GM23338 (cell line): ENCODE measurements at regions not wholly inside any gene's neighbourhood (a gene's known extent, or its start where the extent isn't known, plus 50 kb on each side); places are given as distances from the start of the nearest gene placed in this dataset.
"Not testable (repeated sequence)": the region's sequence is repeated elsewhere in the genome, so short reads cannot be mapped to it uniquely, and the experiment has no call there.

Experiments used
- ATAC-seq: fragments of 200-7000 bp; cut with Tn5 transposase; 3 replicates; pipeline ENCODE4 v1.9.1; 2020
- DNase-seq: peaks from one replicate; pipeline ENCODE4 v3.0.0-alpha.2; 2015; ENCODE audit warnings: low spot score
- H2AFZ ChIP-seq: fragments of 200-600 bp; sonication (generic); 2 replicates; pipeline ENCODE4 v1.8.0; 2016; ENCODE audit warnings: antibody characterized with exemption, mild to moderate bottlenecking, moderate library complexity
- H3F3A ChIP-seq: fragments of 200-600 bp; sonication (generic); replicated peaks from 2 replicates; pipeline ENCODE4 v1.8.0; 2017; ENCODE audit warnings: antibody characterized with exemption, mixed run types, low read depth
- H3K27ac ChIP-seq: fragments of 200-600 bp; sonication (generic); 2 replicates; pipeline ENCODE4 v1.6.1; 2016; ENCODE audit warnings: low read depth
- H3K27me3 ChIP-seq: fragments of 200-600 bp; sonication (generic); 2 replicates; pipeline ENCODE4 v1.8.0; 2016; ENCODE audit warnings: mild to moderate bottlenecking, mixed run types, moderate library complexity; ENCODE audit not compliant: insufficient read depth
- H3K36me3 ChIP-seq: fragments of 200-600 bp; sonication (generic); 2 replicates; pipeline ENCODE4 v1.8.0; 2016; ENCODE audit warnings: mild to moderate bottlenecking; ENCODE audit not compliant: insufficient read depth
- H3K4me1 ChIP-seq: fragments of 200-600 bp; sonication (generic); 2 replicates; pipeline ENCODE4 v1.8.0; 2016; ENCODE audit warnings: mild to moderate bottlenecking, moderate library complexity; ENCODE audit not compliant: insufficient read depth
- H3K4me2 ChIP-seq: fragments of 200-600 bp; sonication (generic); 2 replicates; pipeline ENCODE4 v1.7.1; 2017; ENCODE audit warnings: mixed run types
- H3K4me3 ChIP-seq: fragments of 200-600 bp; sonication (generic); 2 replicates; pipeline ENCODE4 v1.6.1; 2016; ENCODE audit warnings: mixed run types
- H3K79me2 ChIP-seq: fragments of 200-600 bp; sonication (generic); replicated peaks from 2 replicates; pipeline ENCODE4 v1.8.0; 2017; ENCODE audit warnings: mild to moderate bottlenecking; ENCODE audit not compliant: insufficient read depth
- H3K9me2 ChIP-seq: fragments of 200-600 bp; sonication (generic); 2 replicates; pipeline ENCODE4 v1.8.0; 2017; ENCODE audit not compliant: insufficient read depth
- H4K20me1 ChIP-seq: fragments of 200-600 bp; sonication (generic); replicated peaks from 2 replicates; pipeline ENCODE4 v1.8.0; 2017; ENCODE audit warnings: mild to moderate bottlenecking; ENCODE audit not compliant: insufficient read depth
- H3K27ac Mint-ChIP-seq: 2 replicates; pipeline ENCODE4 v1.8.0; 2020; ENCODE audit warnings: inconsistent platforms, mild to moderate bottlenecking, moderate library complexity, mixed read lengths
- H3K27me3 Mint-ChIP-seq: 3 replicates; pipeline ENCODE4 v1.8.0; 2022; ENCODE audit warnings: low read depth, mild to moderate bottlenecking, moderate library complexity, mixed read lengths, inconsistent platforms; ENCODE audit not compliant: insufficient read depth, poor library complexity
- H3K36me3 Mint-ChIP-seq: 3 replicates; pipeline ENCODE4 v1.8.0; 2021; ENCODE audit warnings: low read depth, mild to moderate bottlenecking, inconsistent platforms, moderate library complexity, mixed read lengths
- H3K4me1 Mint-ChIP-seq: 3 replicates; pipeline ENCODE4 v1.8.0; 2020; ENCODE audit warnings: mild to moderate bottlenecking, inconsistent platforms, mixed read lengths
- H3K4me3 Mint-ChIP-seq: 3 replicates; pipeline ENCODE4 v1.8.0; 2021; ENCODE audit warnings: moderate library complexity, mild to moderate bottlenecking, inconsistent platforms, mixed read lengths
- H3K9me3 Mint-ChIP-seq: 3 replicates; pipeline ENCODE4 v1.8.0; 2020; ENCODE audit warnings: moderate library complexity, mild to moderate bottlenecking, inconsistent platforms, mixed read lengths
- ZNF462 ChIP-seq: fragments of 250-450 bp; sonication (Bioruptor Pico); IDR thresholded peaks from 2 replicates; pipeline ENCODE4 v1.5.0; 2020; ENCODE audit warnings: mild to moderate bottlenecking, moderate library complexity
- TF ChIP-seq, protein P1 (sequence below), 2 experiments: fragments of 200-600 bp in 1 of 2; sonication (generic) in 1 of 2; conservative IDR thresholded peaks; 2 replicates each; pipeline versions ENCODE4 v1.5.1 to v1.6.1; 2016 to 2017; ENCODE audit warnings: antibody characterized with exemption in 2 of 2, low read depth in 2 of 2, mild to moderate bottlenecking in 2 of 2, moderate library complexity in 1 of 2

- not testable (repeated sequence) for H3K4me1 Mint-ChIP-seq, H3K4me3 Mint-ChIP-seq, H3K27me3 Mint-ChIP-seq, H3K9me3 Mint-ChIP-seq, H2AFZ ChIP-seq, DNase-seq, H3K27ac Mint-ChIP-seq, H3K27me3 ChIP-seq, H3K27ac ChIP-seq, H3K36me3 ChIP-seq, H3F3A ChIP-seq, H3K9me2 ChIP-seq, ATAC-seq, H3K79me2 ChIP-seq, H3K4me1 ChIP-seq, H3K4me2 ChIP-seq, H3K4me3 ChIP-seq, H4K20me1 ChIP-seq, H3K36me3 Mint-ChIP-seq
Observed at GRCh38 chr7:76711648-76712047, 84.6 kb upstream of the POMZP3 start.

DNA sequence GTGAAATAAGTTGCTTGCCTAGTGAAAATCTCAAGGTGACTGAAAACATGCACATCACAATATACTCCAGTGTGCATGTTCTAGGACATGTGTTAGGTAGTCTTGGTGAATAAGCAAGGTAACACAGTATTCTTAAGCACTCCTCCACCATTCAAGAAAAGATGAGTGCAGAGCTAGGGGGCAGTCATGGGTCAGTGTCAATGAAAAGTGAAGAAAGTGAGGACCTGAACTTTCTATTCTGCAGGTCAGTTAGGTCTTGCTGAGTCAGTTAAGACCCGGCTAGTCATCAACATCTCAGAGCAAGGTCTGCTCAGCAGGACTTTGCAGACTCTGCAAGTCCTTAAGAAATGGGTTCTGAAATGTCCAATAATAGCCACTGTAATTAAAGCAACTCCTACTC, 82.6 kb upstream of the POMZP3 start:
- not testable (repeated sequence) for H3K79me2 ChIP-seq, H3K27me3 Mint-ChIP-seq, H3K4me1 ChIP-seq, H3F3A ChIP-seq, H3K36me3 ChIP-seq, H2AFZ ChIP-seq, H3K4me2 ChIP-seq, H3K4me3 Mint-ChIP-seq, H3K9me3 Mint-ChIP-seq, H3K4me1 Mint-ChIP-seq, H3K36me3 Mint-ChIP-seq, H3K9me2 ChIP-seq, H3K27ac Mint-ChIP-seq, H3K27ac ChIP-seq, H4K20me1 ChIP-seq, H3K27me3 ChIP-seq, H3K4me3 ChIP-seq
- TF ChIP-seq, protein P1, sequence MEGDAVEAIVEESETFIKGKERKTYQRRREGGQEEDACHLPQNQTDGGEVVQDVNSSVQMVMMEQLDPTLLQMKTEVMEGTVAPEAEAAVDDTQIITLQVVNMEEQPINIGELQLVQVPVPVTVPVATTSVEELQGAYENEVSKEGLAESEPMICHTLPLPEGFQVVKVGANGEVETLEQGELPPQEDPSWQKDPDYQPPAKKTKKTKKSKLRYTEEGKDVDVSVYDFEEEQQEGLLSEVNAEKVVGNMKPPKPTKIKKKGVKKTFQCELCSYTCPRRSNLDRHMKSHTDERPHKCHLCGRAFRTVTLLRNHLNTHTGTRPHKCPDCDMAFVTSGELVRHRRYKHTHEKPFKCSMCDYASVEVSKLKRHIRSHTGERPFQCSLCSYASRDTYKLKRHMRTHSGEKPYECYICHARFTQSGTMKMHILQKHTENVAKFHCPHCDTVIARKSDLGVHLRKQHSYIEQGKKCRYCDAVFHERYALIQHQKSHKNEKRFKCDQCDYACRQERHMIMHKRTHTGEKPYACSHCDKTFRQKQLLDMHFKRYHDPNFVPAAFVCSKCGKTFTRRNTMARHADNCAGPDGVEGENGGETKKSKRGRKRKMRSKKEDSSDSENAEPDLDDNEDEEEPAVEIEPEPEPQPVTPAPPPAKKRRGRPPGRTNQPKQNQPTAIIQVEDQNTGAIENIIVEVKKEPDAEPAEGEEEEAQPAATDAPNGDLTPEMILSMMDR (conservative IDR thresholded peaks at IDR 0.05; ENCODE audit: low read depth in 2 of 2), result peak; percentile 42 to 65; a peak in 3 of 4 replicates
- peak; percentile 17; the same call in 1 of the 2 replicates for TF ChIP-seq ZNF462 (CRISPR knock-in tag)
- DNase-seq (peak; percentile 61), ATAC-seq (peak; percentile 94)

DNA sequence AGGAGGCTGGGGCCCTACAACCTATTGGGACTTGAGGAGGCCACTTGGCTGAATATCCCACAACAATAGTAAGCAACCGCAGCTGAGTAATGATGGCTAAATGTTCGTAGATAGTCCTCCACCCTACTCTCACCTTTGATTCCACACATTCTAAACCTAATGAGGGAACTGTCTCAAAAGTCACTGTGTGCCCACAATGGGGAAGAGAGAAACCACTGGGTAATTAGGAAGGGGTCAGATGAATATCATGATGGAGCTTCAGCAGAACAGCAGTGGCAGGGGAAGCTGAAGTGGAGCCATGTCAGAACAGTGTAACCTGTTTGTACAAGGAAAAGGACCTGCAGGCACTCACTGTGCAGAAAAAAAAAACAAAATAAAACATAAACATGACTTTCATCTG, 81.4 kb upstream of the POMZP3 start:
- not testable (repeated sequence) for H3K4me3 Mint-ChIP-seq, H3K27ac Mint-ChIP-seq, H3K9me3 Mint-ChIP-seq, H3K4me3 ChIP-seq, H2AFZ ChIP-seq, H3K36me3 ChIP-seq, H3K27me3 Mint-ChIP-seq, H4K20me1 ChIP-seq, H3K27ac ChIP-seq, H3K27me3 ChIP-seq, H3K36me3 Mint-ChIP-seq, H3K4me2 ChIP-seq, H3K4me1 ChIP-seq, H3K79me2 ChIP-seq, H3K4me1 Mint-ChIP-seq, H3F3A ChIP-seq, DNase-seq, H3K9me2 ChIP-seq, ATAC-seq

- ATAC-seq, H3K9me2 ChIP-seq: not testable (repeated sequence)
Observed at GRCh38 chr7:76703815-76704214, 76.7 kb upstream of the POMZP3 start.

More at GRCh38 chr7:76703815-76704214, 76.7 kb upstream of the POMZP3 start:
- H3K79me2 ChIP-seq, H3K36me3 ChIP-seq, H3K27me3 Mint-ChIP-seq, H4K20me1 ChIP-seq, H3K4me2 ChIP-seq, H2AFZ ChIP-seq, H3K4me3 ChIP-seq, H3K4me1 Mint-ChIP-seq, H3K27ac Mint-ChIP-seq, H3K4me3 Mint-ChIP-seq, H3K27me3 ChIP-seq, H3K36me3 Mint-ChIP-seq, DNase-seq, H3F3A ChIP-seq, H3K9me3 Mint-ChIP-seq, H3K27ac ChIP-seq, H3K4me1 ChIP-seq: not testable (repeated sequence)
